WTC11 (cell line): ENCODE measurements at regions not wholly inside any gene's neighbourhood (a gene's known extent, or its start where the extent isn't known, plus 50 kb on each side); places are given as distances from the start of the nearest gene placed in this dataset.

Experiments
- ARID4B ChIP-seq: sonication (generic); formaldehyde crosslinking; IDR thresholded peaks from 2 replicates; pipeline ENCODE4 v1.8.0; 2023; ENCODE audit warnings: missing genetic modification reagents, mild to moderate bottlenecking, borderline replicate concordance
- CTCF ChIP-seq: fragments of 200-600 bp; IDR thresholded peaks from 2 replicates; pipeline ENCODE4 v1.8.0; 2022; ENCODE audit warnings: antibody characterized with exemption
- NR3C1 ChIP-seq: sonication (generic); formaldehyde crosslinking; conservative IDR thresholded peaks from 2 replicates; pipeline ENCODE4 v1.8.1; 2023; ENCODE audit warnings: low read depth, mild to moderate bottlenecking, missing genetic modification reagents
- RELA ChIP-seq: sonication (generic); formaldehyde crosslinking; IDR thresholded peaks from 2 replicates; pipeline ENCODE4 v1.8.1; 2022; ENCODE audit warnings: missing genetic modification reagents, mild to moderate bottlenecking, borderline replicate concordance
- TP53 ChIP-seq: sonication (generic); formaldehyde crosslinking; IDR thresholded peaks from 2 replicates; pipeline ENCODE4 v1.8.1; 2023; ENCODE audit warnings: mild to moderate bottlenecking, missing genetic modification reagents

- TF ChIP-seq CTCF = no peak
- no peak for TF ChIP-seq RELA (CRISPR knock-in tag)
- TF ChIP-seq NR3C1 = no peak
- no peak for TF ChIP-seq ARID4B (CRISPR knock-in tag)
- TF ChIP-seq TP53 (CRISPR knock-in tag) = no peak
Observed at GRCh38 chr16:63877401-63877800, 1244.5 kb downstream of the CDH11 start.
